Nephron progenitor cell (in vitro differentiated cells): ENCODE measurements at regions not wholly inside any gene's neighbourhood (a gene's known extent, or its start where the extent isn't known, plus 50 kb on each side); places are given as distances from the start of the nearest gene placed in this dataset.
A peak's percentile ranks its signal among the peaks of the same experiment; 100 is the strongest.

Source experiments
- DNase-seq: peaks from one replicate; pipeline ENCODE4 v3.0.0; 2021
- H3K27ac Mint-ChIP-seq: 2 replicates; pipeline ENCODE4 v1.8.0; 2021; ENCODE audit warnings: mild to moderate bottlenecking, moderate library complexity, mixed read lengths
- H3K27me3 Mint-ChIP-seq: 2 replicates; pipeline ENCODE4 v1.8.0; 2021; ENCODE audit warnings: mild to moderate bottlenecking, low read depth, mixed read lengths; ENCODE audit not compliant: poor library complexity
- H3K36me3 Mint-ChIP-seq: 2 replicates; pipeline ENCODE4 v1.8.0; 2021; ENCODE audit warnings: low read depth, mixed read lengths
- H3K4me1 Mint-ChIP-seq: 2 replicates; pipeline ENCODE4 v1.8.0; 2021; ENCODE audit warnings: mixed read lengths
- H3K4me3 Mint-ChIP-seq: 2 replicates; pipeline ENCODE4 v1.8.0; 2021; ENCODE audit warnings: mild to moderate bottlenecking, moderate library complexity, mixed read lengths
- H3K9me3 Mint-ChIP-seq: 2 replicates; pipeline ENCODE4 v1.8.0; 2021; ENCODE audit warnings: mild to moderate bottlenecking, moderate library complexity, mixed read lengths
- CTCF ChIP-seq: fragments of 200-600 bp; sonication (generic); IDR thresholded peaks from 2 replicates; pipeline ENCODE4 v1.5.0; 2021; ENCODE audit warnings: antibody characterized with exemption

GRCh38 chrX:127578395-127578794 lies 473.8 kb downstream of the ACTRT1 start:
- Mint-ChIP-seq H3K27me3 (peaks cover 6% of the 10 kb centered on the region), H3K4me1 (no peaks in the 10 kb centered on the region), H3K9me3 (peaks cover 61% of the 10 kb centered on the region), H3K4me3 (no peak overlapping the region), H3K36me3 (peaks cover 5% of the 10 kb centered on the region), H3K27ac (no peak overlapping the region)
- no peak for TF ChIP-seq CTCF
- no peak for DNase-seq

- Mint-ChIP-seq H3K27me3 (peaks cover 6% of the 10 kb centered on the region), H3K27ac (no peak overlapping the region), H3K4me1 (no peaks in the 10 kb centered on the region), H3K36me3 (peaks cover 5% of the 10 kb centered on the region), H3K4me3 (no peak overlapping the region), H3K9me3 (peaks cover 61% of the 10 kb centered on the region)
- no peak for TF ChIP-seq CTCF
- no peak for DNase-seq
Measured at GRCh38 chrX:127577884-127578283, 474.3 kb downstream of the ACTRT1 start.

DNA sequence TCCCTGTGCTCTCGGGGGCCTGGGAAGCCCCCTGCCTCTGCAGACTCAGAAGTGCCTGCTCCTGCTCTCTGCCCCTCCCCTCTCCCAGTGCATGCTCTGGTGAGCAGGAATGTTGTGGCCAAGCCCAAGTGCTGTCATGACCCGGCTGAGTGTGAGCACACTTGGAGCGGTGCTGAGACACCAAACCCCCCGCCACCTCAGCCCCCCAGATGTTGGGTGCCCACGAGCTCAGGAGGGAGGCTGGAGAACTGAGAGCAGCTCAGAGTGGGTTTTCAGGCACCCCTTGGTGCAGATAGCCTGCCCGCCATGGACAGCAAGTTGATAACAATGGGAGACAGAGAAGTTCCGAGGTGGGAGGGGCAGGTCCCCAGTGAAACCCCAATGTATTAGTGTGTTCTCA lies 477.4 kb downstream of the ACTRT1 start:
- no peak for TF ChIP-seq CTCF
- Mint-ChIP-seq H3K27ac (no peak overlapping the region), H3K4me3 (no peak overlapping the region), H3K4me1 (no peaks in the 10 kb centered on the region), H3K36me3 (peaks cover 5% of the 10 kb centered on the region), H3K27me3 (peaks cover 2% of the 10 kb centered on the region), H3K9me3 (peaks cover 43% of the 10 kb centered on the region)
- DNase-seq = peak; percentile 9

DNA sequence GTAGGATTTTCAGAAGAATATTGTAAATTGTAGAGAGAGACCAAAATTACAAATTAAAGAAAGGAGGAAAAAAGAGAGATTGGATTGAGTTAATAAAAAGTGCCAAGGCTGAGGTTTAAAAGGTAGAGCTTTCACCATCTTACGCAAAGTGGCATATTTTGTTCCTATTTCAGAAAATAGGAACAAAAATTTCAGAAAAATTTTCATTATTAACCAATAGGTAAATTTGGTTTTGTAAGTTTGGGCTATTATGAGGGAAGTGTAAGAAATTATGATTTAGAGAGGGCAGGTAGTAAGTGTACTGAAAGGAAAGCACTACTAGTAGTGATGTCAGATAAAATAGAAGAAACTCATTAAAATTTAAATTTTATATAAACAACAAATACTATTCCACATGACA lies 479.7 kb downstream of the ACTRT1 start:
- DNase-seq = no peak
- Mint-ChIP-seq H3K27ac (no peak overlapping the region), H3K4me3 (no peak overlapping the region), H3K27me3 (peaks cover 2% of the 10 kb centered on the region), H3K36me3 (peaks cover 5% of the 10 kb centered on the region), H3K9me3 (peaks cover 39% of the 10 kb centered on the region), H3K4me1 (no peaks in the 10 kb centered on the region)
- no peak for TF ChIP-seq CTCF

DNA sequence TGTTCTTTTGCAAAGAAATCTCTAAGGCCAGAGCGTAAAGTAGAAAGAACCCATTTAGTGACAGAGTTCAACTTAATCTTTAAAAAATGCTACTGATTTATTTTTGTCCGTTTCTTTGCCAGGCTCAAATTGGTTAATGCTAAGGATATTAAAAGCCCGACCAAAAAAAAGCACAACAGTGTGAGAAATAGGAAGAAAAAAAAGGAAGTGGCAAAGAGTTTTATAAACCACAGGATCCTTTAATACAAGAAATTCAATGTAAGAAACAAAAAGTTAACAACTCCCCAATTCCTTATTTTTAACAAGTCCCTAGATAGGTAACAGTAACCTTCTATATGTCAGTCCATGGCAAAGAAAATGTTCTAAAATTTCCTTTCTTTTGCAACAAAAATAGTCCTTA lies 480.4 kb downstream of the ACTRT1 start:
- no peaks in the 10 kb centered on the region for H3K4me1 Mint-ChIP-seq
- TF ChIP-seq CTCF = no peak
- H3K27ac Mint-ChIP-seq = no peak overlapping the region
- DNase-seq = no peak
- peaks cover 3% of the 10 kb centered on the region for H3K36me3 Mint-ChIP-seq
- no peak overlapping the region for H3K4me3 Mint-ChIP-seq
- peaks cover 34% of the 10 kb centered on the region for H3K9me3 Mint-ChIP-seq
- peaks cover 2% of the 10 kb centered on the region for H3K27me3 Mint-ChIP-seq

GRCh38 chrX:127570276-127570675 lies 481.9 kb downstream of the ACTRT1 start:
- H3K4me3 Mint-ChIP-seq = no peak overlapping the region
- DNase-seq = no peak
- no peaks in the 10 kb centered on the region for H3K4me1 Mint-ChIP-seq
- H3K27ac Mint-ChIP-seq = no peak overlapping the region
- no peaks in the 10 kb centered on the region for H3K36me3 Mint-ChIP-seq
- TF ChIP-seq CTCF = no peak
- H3K27me3 Mint-ChIP-seq = peaks cover 2% of the 10 kb centered on the region
- H3K9me3 Mint-ChIP-seq = peaks cover 20% of the 10 kb centered on the region
